GM23338 (cell line): ENCODE measurements at regions not wholly inside any gene's neighbourhood (a gene's known extent, or its start where the extent isn't known, plus 50 kb on each side); places are given as distances from the start of the nearest gene placed in this dataset.
A peak's percentile ranks its signal among the peaks of the same experiment; 100 is the strongest.

Experiments used
- ATAC-seq: fragments of 200-7000 bp; cut with Tn5 transposase; 3 replicates; pipeline ENCODE4 v1.9.1; 2020
- DNase-seq: peaks from one replicate; pipeline ENCODE4 v3.0.0-alpha.2; 2015; ENCODE audit warnings: low spot score
- H2AFZ ChIP-seq: fragments of 200-600 bp; sonication (generic); 2 replicates; pipeline ENCODE4 v1.8.0; 2016; ENCODE audit warnings: antibody characterized with exemption, mild to moderate bottlenecking, moderate library complexity
- H3F3A ChIP-seq: fragments of 200-600 bp; sonication (generic); replicated peaks from 2 replicates; pipeline ENCODE4 v1.8.0; 2017; ENCODE audit warnings: antibody characterized with exemption, mixed run types, low read depth
- H3K27ac ChIP-seq: fragments of 200-600 bp; sonication (generic); 2 replicates; pipeline ENCODE4 v1.6.1; 2016; ENCODE audit warnings: low read depth
- H3K27me3 ChIP-seq: fragments of 200-600 bp; sonication (generic); 2 replicates; pipeline ENCODE4 v1.8.0; 2016; ENCODE audit warnings: mild to moderate bottlenecking, mixed run types, moderate library complexity; ENCODE audit not compliant: insufficient read depth
- H3K36me3 ChIP-seq: fragments of 200-600 bp; sonication (generic); 2 replicates; pipeline ENCODE4 v1.8.0; 2016; ENCODE audit warnings: mild to moderate bottlenecking; ENCODE audit not compliant: insufficient read depth
- H3K4me1 ChIP-seq: fragments of 200-600 bp; sonication (generic); 2 replicates; pipeline ENCODE4 v1.8.0; 2016; ENCODE audit warnings: mild to moderate bottlenecking, moderate library complexity; ENCODE audit not compliant: insufficient read depth
- H3K4me2 ChIP-seq: fragments of 200-600 bp; sonication (generic); 2 replicates; pipeline ENCODE4 v1.7.1; 2017; ENCODE audit warnings: mixed run types
- H3K4me3 ChIP-seq: fragments of 200-600 bp; sonication (generic); 2 replicates; pipeline ENCODE4 v1.6.1; 2016; ENCODE audit warnings: mixed run types
- H3K79me2 ChIP-seq: fragments of 200-600 bp; sonication (generic); replicated peaks from 2 replicates; pipeline ENCODE4 v1.8.0; 2017; ENCODE audit warnings: mild to moderate bottlenecking; ENCODE audit not compliant: insufficient read depth
- H3K9me2 ChIP-seq: fragments of 200-600 bp; sonication (generic); 2 replicates; pipeline ENCODE4 v1.8.0; 2017; ENCODE audit not compliant: insufficient read depth
- H4K20me1 ChIP-seq: fragments of 200-600 bp; sonication (generic); replicated peaks from 2 replicates; pipeline ENCODE4 v1.8.0; 2017; ENCODE audit warnings: mild to moderate bottlenecking; ENCODE audit not compliant: insufficient read depth
- H3K27ac Mint-ChIP-seq: 2 replicates; pipeline ENCODE4 v1.8.0; 2020; ENCODE audit warnings: inconsistent platforms, mild to moderate bottlenecking, moderate library complexity, mixed read lengths
- H3K27me3 Mint-ChIP-seq: 3 replicates; pipeline ENCODE4 v1.8.0; 2022; ENCODE audit warnings: low read depth, mild to moderate bottlenecking, moderate library complexity, mixed read lengths, inconsistent platforms; ENCODE audit not compliant: insufficient read depth, poor library complexity
- H3K36me3 Mint-ChIP-seq: 3 replicates; pipeline ENCODE4 v1.8.0; 2021; ENCODE audit warnings: low read depth, mild to moderate bottlenecking, inconsistent platforms, moderate library complexity, mixed read lengths
- H3K4me1 Mint-ChIP-seq: 3 replicates; pipeline ENCODE4 v1.8.0; 2020; ENCODE audit warnings: mild to moderate bottlenecking, inconsistent platforms, mixed read lengths
- H3K4me3 Mint-ChIP-seq: 3 replicates; pipeline ENCODE4 v1.8.0; 2021; ENCODE audit warnings: moderate library complexity, mild to moderate bottlenecking, inconsistent platforms, mixed read lengths
- H3K9me3 Mint-ChIP-seq: 3 replicates; pipeline ENCODE4 v1.8.0; 2020; ENCODE audit warnings: moderate library complexity, mild to moderate bottlenecking, inconsistent platforms, mixed read lengths
- EZH2phosphoT487 ChIP-seq: fragments of 200-600 bp; sonication (generic); IDR thresholded peaks from one replicate; pipeline ENCODE4 v1.8.1; 2018; ENCODE audit warnings: antibody characterized with exemption; ENCODE audit not compliant: unreplicated experiment
- STAT1 ChIP-seq: IDR thresholded peaks from one replicate; pipeline ENCODE4 v1.6.1; 2016; ENCODE audit warnings: antibody characterized with exemption; ENCODE audit not compliant: unreplicated experiment
- TF ChIP-seq, protein P1 (sequence below), 2 experiments: fragments of 200-600 bp in 1 of 2; sonication (generic) in 1 of 2; conservative IDR thresholded peaks; 2 replicates each; pipeline versions ENCODE4 v1.5.1 to v1.6.1; 2016 to 2017; ENCODE audit warnings: antibody characterized with exemption in 2 of 2, low read depth in 2 of 2, mild to moderate bottlenecking in 2 of 2, moderate library complexity in 1 of 2
- TF ChIP-seq, protein P2 (sequence below): fragments of 250-450 bp; sonication (Bioruptor Pico); IDR thresholded peaks from 2 replicates; pipeline ENCODE4 v1.5.0; 2020; ENCODE audit warnings: mild to moderate bottlenecking, moderate library complexity

DNA sequence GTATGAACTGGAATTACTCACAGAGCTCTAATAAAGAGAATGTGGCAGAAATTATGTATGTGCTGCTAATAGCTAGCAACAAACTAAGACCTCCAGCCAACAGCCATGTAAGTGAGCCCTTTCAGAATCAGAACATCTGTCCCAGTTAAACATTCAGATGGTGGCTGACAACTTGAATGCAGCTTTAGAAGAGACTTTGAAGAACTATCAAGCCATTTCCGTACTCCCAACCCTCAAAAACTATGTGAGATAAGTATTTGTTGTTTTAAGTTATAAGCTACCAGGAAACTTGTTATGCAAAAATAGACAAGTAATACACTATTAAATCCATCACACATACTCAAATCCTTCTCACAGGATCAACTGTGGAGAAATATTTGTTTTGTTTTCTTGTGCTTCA lies 205.2 kb upstream of the EDIL3 start (continued):
- TF ChIP-seq, protein P1, sequence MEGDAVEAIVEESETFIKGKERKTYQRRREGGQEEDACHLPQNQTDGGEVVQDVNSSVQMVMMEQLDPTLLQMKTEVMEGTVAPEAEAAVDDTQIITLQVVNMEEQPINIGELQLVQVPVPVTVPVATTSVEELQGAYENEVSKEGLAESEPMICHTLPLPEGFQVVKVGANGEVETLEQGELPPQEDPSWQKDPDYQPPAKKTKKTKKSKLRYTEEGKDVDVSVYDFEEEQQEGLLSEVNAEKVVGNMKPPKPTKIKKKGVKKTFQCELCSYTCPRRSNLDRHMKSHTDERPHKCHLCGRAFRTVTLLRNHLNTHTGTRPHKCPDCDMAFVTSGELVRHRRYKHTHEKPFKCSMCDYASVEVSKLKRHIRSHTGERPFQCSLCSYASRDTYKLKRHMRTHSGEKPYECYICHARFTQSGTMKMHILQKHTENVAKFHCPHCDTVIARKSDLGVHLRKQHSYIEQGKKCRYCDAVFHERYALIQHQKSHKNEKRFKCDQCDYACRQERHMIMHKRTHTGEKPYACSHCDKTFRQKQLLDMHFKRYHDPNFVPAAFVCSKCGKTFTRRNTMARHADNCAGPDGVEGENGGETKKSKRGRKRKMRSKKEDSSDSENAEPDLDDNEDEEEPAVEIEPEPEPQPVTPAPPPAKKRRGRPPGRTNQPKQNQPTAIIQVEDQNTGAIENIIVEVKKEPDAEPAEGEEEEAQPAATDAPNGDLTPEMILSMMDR (conservative IDR thresholded peaks at IDR 0.05; ENCODE audit: low read depth in 2 of 2): no peak
- TF ChIP-seq EZH2phosphoT487: no peak
- TF ChIP-seq STAT1: no peak

DNA sequence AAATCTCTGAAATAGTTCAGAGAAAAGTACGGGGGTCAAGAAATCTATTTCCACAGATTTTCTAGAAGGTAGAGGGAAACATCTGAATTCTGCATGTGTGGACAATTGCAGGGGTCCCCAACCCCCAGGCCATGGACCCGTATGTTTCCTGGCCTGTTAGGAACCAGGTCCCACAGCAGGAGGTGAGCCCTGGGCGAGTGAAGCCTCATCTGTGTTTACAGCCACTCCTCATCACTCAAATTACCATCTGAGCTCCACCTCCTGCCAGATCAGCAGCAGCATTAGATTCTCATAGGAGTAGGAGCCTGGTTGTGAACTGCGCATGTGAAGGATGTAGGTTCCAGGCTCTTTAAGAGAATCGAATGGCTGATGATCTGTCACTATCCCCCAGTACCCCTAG lies 200.5 kb upstream of the EDIL3 start:
- Mint-ChIP-seq H3K36me3 (no peaks in the 10 kb centered on the region), H3K27ac (no peak overlapping the region), H3K4me1 (peaks cover 9% of the 10 kb centered on the region; the same call in 2 of the 3 replicates), H3K4me3 (no peak overlapping the region), H3K27me3 (no peaks in the 10 kb centered on the region), H3K9me3 (no peaks in the 10 kb centered on the region)
- no peak overlapping the region for H3K27ac ChIP-seq
- H3K79me2 ChIP-seq: no peaks in the 10 kb centered on the region
- no peaks in the 10 kb centered on the region for H4K20me1 ChIP-seq
- no peak overlapping the region for H3K4me2 ChIP-seq
- no peaks in the 10 kb centered on the region for H3K4me1 ChIP-seq
- no peaks in the 10 kb centered on the region for H3F3A ChIP-seq
- no peak overlapping the region for H3K4me3 ChIP-seq
- no peak overlapping the region for H2AFZ ChIP-seq
- no peaks in the 10 kb centered on the region for H3K36me3 ChIP-seq
- H3K27me3 ChIP-seq: no peaks in the 10 kb centered on the region
- ATAC-seq: peak; percentile 69
- DNase-seq: peak; percentile 36
- TF ChIP-seq, protein P2, sequence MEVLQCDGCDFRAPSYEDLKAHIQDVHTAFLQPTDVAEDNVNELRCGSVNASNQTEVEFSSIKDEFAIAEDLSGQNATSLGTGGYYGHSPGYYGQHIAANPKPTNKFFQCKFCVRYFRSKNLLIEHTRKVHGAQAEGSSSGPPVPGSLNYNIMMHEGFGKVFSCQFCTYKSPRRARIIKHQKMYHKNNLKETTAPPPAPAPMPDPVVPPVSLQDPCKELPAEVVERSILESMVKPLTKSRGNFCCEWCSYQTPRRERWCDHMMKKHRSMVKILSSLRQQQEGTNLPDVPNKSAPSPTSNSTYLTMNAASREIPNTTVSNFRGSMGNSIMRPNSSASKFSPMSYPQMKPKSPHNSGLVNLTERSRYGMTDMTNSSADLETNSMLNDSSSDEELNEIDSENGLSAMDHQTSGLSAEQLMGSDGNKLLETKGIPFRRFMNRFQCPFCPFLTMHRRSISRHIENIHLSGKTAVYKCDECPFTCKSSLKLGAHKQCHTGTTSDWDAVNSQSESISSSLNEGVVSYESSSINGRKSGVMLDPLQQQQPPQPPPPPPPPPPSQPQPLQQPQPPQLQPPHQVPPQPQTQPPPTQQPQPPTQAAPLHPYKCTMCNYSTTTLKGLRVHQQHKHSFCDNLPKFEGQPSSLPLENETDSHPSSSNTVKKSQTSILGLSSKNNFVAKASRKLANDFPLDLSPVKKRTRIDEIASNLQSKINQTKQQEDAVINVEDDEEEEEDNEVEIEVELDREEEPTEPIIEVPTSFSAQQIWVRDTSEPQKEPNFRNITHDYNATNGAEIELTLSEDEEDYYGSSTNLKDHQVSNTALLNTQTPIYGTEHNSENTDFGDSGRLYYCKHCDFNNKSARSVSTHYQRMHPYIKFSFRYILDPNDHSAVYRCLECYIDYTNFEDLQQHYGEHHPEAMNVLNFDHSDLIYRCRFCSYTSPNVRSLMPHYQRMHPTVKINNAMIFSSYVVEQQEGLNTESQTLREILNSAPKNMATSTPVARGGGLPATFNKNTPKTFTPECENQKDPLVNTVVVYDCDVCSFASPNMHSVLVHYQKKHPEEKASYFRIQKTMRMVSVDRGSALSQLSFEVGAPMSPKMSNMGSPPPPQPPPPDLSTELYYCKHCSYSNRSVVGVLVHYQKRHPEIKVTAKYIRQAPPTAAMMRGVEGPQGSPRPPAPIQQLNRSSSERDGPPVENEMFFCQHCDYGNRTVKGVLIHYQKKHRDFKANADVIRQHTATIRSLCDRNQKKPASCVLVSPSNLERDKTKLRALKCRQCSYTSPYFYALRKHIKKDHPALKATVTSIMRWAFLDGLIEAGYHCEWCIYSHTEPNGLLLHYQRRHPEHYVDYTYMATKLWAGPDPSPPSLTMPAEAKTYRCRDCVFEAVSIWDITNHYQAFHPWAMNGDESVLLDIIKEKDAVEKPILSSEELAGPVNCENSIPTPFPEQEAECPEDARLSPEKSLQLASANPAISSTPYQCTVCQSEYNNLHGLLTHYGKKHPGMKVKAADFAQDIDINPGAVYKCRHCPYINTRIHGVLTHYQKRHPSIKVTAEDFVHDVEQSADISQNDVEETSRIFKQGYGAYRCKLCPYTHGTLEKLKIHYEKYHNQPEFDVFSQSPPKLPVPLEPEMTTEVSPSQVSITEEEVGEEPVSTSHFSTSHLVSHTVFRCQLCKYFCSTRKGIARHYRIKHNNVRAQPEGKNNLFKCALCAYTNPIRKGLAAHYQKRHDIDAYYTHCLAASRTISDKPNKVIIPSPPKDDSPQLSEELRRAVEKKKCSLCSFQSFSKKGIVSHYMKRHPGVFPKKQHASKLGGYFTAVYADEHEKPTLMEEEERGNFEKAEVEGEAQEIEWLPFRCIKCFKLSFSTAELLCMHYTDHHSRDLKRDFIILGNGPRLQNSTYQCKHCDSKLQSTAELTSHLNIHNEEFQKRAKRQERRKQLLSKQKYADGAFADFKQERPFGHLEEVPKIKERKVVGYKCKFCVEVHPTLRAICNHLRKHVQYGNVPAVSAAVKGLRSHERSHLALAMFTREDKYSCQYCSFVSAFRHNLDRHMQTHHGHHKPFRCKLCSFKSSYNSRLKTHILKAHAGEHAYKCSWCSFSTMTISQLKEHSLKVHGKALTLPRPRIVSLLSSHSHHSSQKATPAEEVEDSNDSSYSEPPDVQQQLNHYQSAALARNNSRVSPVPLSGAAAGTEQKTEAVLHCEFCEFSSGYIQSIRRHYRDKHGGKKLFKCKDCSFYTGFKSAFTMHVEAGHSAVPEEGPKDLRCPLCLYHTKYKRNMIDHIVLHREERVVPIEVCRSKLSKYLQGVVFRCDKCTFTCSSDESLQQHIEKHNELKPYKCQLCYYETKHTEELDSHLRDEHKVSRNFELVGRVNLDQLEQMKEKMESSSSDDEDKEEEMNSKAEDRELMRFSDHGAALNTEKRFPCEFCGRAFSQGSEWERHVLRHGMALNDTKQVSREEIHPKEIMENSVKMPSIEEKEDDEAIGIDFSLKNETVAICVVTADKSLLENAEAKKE (CRISPR knock-in tag): no peak
- no peaks in the 10 kb centered on the region for H3K9me2 ChIP-seq
